ENCODE measurements at regions not wholly inside any gene's neighbourhood (a gene's known extent, or its start where the extent isn't known, plus 50 kb on each side); places are given as distances from the start of the nearest gene placed in this dataset.
"Not testable (repeated sequence)": the region's sequence is repeated elsewhere in the genome, so short reads cannot be mapped to it uniquely, and the experiment has no call there.

- H3K4me1 ChIP-seq (ENCODE audit: control insufficient read depth, insufficient read depth, low read length) = no peaks in the 10 kb centered on the region
- no peaks in the 10 kb centered on the region for H3K27me3 ChIP-seq (ENCODE audit: control insufficient read depth, insufficient read depth, low read length)
- no peaks in the 10 kb centered on the region for H3K36me3 ChIP-seq (ENCODE audit: control insufficient read depth, insufficient read depth, low read length)
- no peaks in the 10 kb centered on the region for H3K9me3 ChIP-seq (ENCODE audit: control insufficient read depth, insufficient read depth, low read length)
- H3K4me3 ChIP-seq (ENCODE audit: low read depth, low read length) = no peak overlapping the region
- H3K9ac ChIP-seq (ENCODE audit: low read depth, low read length) = no peak overlapping the region
Measured at GRCh38 chr5:27868292-27868691, 829.9 kb upstream of the CDH9 start.

GRCh38 chr5:27855491-27855890, 817.1 kb upstream of the CDH9 start:
- Histone ChIP-seq H3K4me3 (ENCODE audit: low read depth, low read length) (no peak overlapping the region), H3K9me3 (ENCODE audit: control insufficient read depth, insufficient read depth, low read length) (no peaks in the 10 kb centered on the region), H3K36me3 (ENCODE audit: control insufficient read depth, insufficient read depth, low read length) (no peaks in the 10 kb centered on the region), H3K9ac (ENCODE audit: low read depth, low read length) (no peak overlapping the region), H3K4me1 (ENCODE audit: control insufficient read depth, insufficient read depth, low read length) (no peaks in the 10 kb centered on the region), H3K27me3 (ENCODE audit: control insufficient read depth, insufficient read depth, low read length) (no peaks in the 10 kb centered on the region)

- H3K9me3 ChIP-seq (ENCODE audit: control insufficient read depth, insufficient read depth, low read length) = no peaks in the 10 kb centered on the region
- H3K4me3 ChIP-seq (ENCODE audit: low read depth, low read length) = no peak overlapping the region
- no peaks in the 10 kb centered on the region for H3K4me1 ChIP-seq (ENCODE audit: control insufficient read depth, insufficient read depth, low read length)
- no peaks in the 10 kb centered on the region for H3K27me3 ChIP-seq (ENCODE audit: control insufficient read depth, insufficient read depth, low read length)
- no peak overlapping the region for H3K9ac ChIP-seq (ENCODE audit: low read depth, low read length)
- H3K36me3 ChIP-seq (ENCODE audit: control insufficient read depth, insufficient read depth, low read length) = no peaks in the 10 kb centered on the region
Measured at GRCh38 chr5:27854243-27854852, 816.0 kb upstream of the CDH9 start.

GRCh38 chr5:27845248-27845647, 806.9 kb upstream of the CDH9 start:
- no peak overlapping the region for H3K9ac ChIP-seq (ENCODE audit: low read depth, low read length)
- H3K4me1 ChIP-seq (ENCODE audit: control insufficient read depth, insufficient read depth, low read length) = no peaks in the 10 kb centered on the region
- no peaks in the 10 kb centered on the region for H3K36me3 ChIP-seq (ENCODE audit: control insufficient read depth, insufficient read depth, low read length)
- H3K9me3 ChIP-seq (ENCODE audit: control insufficient read depth, insufficient read depth, low read length) = no peaks in the 10 kb centered on the region
- H3K27me3 ChIP-seq (ENCODE audit: control insufficient read depth, insufficient read depth, low read length) = no peaks in the 10 kb centered on the region
- H3K4me3 ChIP-seq (ENCODE audit: low read depth, low read length) = no peak overlapping the region

GRCh38 chr5:27836704-27837103, 798.3 kb upstream of the CDH9 start:
- H3K4me1 ChIP-seq (ENCODE audit: control insufficient read depth, insufficient read depth, low read length); H3K4me3 ChIP-seq (ENCODE audit: low read depth, low read length); H3K27me3 ChIP-seq (ENCODE audit: control insufficient read depth, insufficient read depth, low read length); H3K36me3 ChIP-seq (ENCODE audit: control insufficient read depth, insufficient read depth, low read length); H3K9ac ChIP-seq (ENCODE audit: low read depth, low read length); H3K9me3 ChIP-seq (ENCODE audit: control insufficient read depth, insufficient read depth, low read length): not testable (repeated sequence)

DNA sequence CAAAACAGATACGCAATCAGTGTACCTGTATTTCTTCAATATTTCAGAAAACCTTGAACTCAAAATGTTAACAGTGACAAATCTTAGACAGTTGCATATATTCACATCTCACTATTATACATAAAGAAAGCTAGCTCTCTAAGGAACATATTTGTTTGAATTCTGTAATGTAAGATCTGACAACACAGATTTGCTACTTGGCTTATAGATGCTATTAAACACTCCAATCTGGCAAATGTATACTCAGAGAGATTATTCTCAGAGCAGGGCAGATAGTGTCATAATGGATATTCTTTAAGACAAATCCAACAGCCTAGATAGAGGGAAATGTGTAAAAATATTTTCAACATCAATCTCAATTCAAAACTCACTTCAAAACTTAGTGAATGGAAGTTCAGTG, 794.5 kb upstream of the CDH9 start:
- H3K4me3 ChIP-seq (ENCODE audit: low read depth, low read length) = no peak overlapping the region
- H3K27me3 ChIP-seq (ENCODE audit: control insufficient read depth, insufficient read depth, low read length) = no peaks in the 10 kb centered on the region
- no peak overlapping the region for H3K9ac ChIP-seq (ENCODE audit: low read depth, low read length)
- no peaks in the 10 kb centered on the region for H3K36me3 ChIP-seq (ENCODE audit: control insufficient read depth, insufficient read depth, low read length)
- H3K4me1 ChIP-seq (ENCODE audit: control insufficient read depth, insufficient read depth, low read length) = no peaks in the 10 kb centered on the region
- no peaks in the 10 kb centered on the region for H3K9me3 ChIP-seq (ENCODE audit: control insufficient read depth, insufficient read depth, low read length)

DNA sequence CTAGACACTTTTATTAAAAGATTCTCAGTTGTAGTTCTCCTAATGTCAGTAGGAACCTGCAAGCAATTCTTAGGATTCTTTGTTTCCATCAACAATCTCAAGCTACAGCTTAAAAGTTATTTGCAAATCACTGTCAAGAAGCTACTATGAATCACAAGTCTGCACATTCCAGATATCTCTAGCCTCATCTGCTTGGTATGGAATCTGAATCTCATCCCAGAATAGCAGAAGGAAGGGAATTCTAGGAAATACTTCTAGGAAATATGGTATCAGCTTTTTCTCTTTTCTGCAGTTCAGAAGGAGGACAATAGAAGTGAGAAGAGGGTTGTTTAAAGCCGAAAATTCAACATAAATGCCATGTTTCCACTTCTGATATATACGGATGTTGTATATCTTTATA, 792.2 kb upstream of the CDH9 start:
- H3K9me3 ChIP-seq (ENCODE audit: control insufficient read depth, insufficient read depth, low read length) = no peaks in the 10 kb centered on the region
- no peaks in the 10 kb centered on the region for H3K36me3 ChIP-seq (ENCODE audit: control insufficient read depth, insufficient read depth, low read length)
- no peak overlapping the region for H3K4me3 ChIP-seq (ENCODE audit: low read depth, low read length)
- no peaks in the 10 kb centered on the region for H3K4me1 ChIP-seq (ENCODE audit: control insufficient read depth, insufficient read depth, low read length)
- H3K27me3 ChIP-seq (ENCODE audit: control insufficient read depth, insufficient read depth, low read length) = no peaks in the 10 kb centered on the region
- H3K9ac ChIP-seq (ENCODE audit: low read depth, low read length) = no peak overlapping the region

GRCh38 chr5:27821681-27822080, 783.3 kb upstream of the CDH9 start:
- H3K9me3 ChIP-seq (ENCODE audit: control insufficient read depth, insufficient read depth, low read length) = no peaks in the 10 kb centered on the region
- H3K4me1 ChIP-seq (ENCODE audit: control insufficient read depth, insufficient read depth, low read length) = no peaks in the 10 kb centered on the region
- no peaks in the 10 kb centered on the region for H3K36me3 ChIP-seq (ENCODE audit: control insufficient read depth, insufficient read depth, low read length)
- H3K4me3 ChIP-seq (ENCODE audit: low read depth, low read length) = no peak overlapping the region
- no peak overlapping the region for H3K9ac ChIP-seq (ENCODE audit: low read depth, low read length)
- no peaks in the 10 kb centered on the region for H3K27me3 ChIP-seq (ENCODE audit: control insufficient read depth, insufficient read depth, low read length)

- Histone ChIP-seq H3K9me3 (ENCODE audit: control insufficient read depth, insufficient read depth, low read length) (no peaks in the 10 kb centered on the region), H3K4me1 (ENCODE audit: control insufficient read depth, insufficient read depth, low read length) (no peaks in the 10 kb centered on the region), H3K36me3 (ENCODE audit: control insufficient read depth, insufficient read depth, low read length) (no peaks in the 10 kb centered on the region), H3K4me3 (ENCODE audit: low read depth, low read length) (no peak overlapping the region), H3K9ac (ENCODE audit: low read depth, low read length) (no peak overlapping the region), H3K27me3 (ENCODE audit: control insufficient read depth, insufficient read depth, low read length) (no peaks in the 10 kb centered on the region)
Measured at GRCh38 chr5:27818888-27819287, 780.5 kb upstream of the CDH9 start.

DNA sequence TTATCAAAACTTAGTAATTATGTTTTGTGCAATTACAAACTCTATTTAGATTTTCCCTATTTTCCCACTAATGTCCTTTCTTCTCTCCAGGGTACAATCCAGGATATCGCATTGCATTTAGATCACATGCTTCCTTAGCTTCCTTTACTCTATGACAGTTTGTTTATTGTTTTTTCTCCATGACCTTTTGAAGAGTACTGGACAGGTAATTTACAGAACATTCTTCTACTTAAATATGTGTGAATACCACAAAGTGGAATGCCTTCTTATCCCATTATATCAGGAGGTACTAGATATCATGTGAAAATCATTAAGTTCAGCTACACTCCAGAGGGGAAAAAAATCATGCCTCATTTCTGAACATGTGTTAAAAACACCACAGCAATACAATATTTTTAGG, 776.6 kb upstream of the CDH9 start:
- no peaks in the 10 kb centered on the region for H3K27me3 ChIP-seq (ENCODE audit: control insufficient read depth, insufficient read depth, low read length)
- no peaks in the 10 kb centered on the region for H3K36me3 ChIP-seq (ENCODE audit: control insufficient read depth, insufficient read depth, low read length)
- H3K4me3 ChIP-seq (ENCODE audit: low read depth, low read length) = no peak overlapping the region
- no peaks in the 10 kb centered on the region for H3K9me3 ChIP-seq (ENCODE audit: control insufficient read depth, insufficient read depth, low read length)
- H3K9ac ChIP-seq (ENCODE audit: low read depth, low read length) = no peak overlapping the region
- no peaks in the 10 kb centered on the region for H3K4me1 ChIP-seq (ENCODE audit: control insufficient read depth, insufficient read depth, low read length)

DNA sequence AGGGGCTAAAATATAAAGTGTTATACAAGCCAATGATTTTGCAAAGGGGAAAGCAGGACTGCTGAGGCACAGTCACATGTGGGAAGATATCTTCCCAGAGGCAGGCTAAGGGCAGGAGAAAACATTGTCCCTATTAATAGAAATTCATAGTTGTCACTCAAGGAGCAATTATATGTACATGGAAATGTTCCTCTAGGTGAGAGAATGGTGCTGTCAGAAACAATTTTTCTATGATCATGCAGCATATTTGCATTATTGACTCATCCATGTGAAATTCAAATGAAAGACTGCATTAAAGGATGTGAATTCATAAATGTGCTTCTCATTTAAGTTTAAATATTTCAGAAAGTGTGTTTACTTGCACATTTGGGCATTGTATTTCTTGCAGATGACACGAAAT, 775.9 kb upstream of the CDH9 start:
- H3K9me3 ChIP-seq (ENCODE audit: control insufficient read depth, insufficient read depth, low read length) = no peaks in the 10 kb centered on the region
- H3K36me3 ChIP-seq (ENCODE audit: control insufficient read depth, insufficient read depth, low read length) = no peaks in the 10 kb centered on the region
- H3K4me1 ChIP-seq (ENCODE audit: control insufficient read depth, insufficient read depth, low read length) = no peaks in the 10 kb centered on the region
- H3K27me3 ChIP-seq (ENCODE audit: control insufficient read depth, insufficient read depth, low read length) = no peaks in the 10 kb centered on the region
- H3K4me3 ChIP-seq (ENCODE audit: low read depth, low read length) = no peak overlapping the region
- no peak overlapping the region for H3K9ac ChIP-seq (ENCODE audit: low read depth, low read length)

DNA sequence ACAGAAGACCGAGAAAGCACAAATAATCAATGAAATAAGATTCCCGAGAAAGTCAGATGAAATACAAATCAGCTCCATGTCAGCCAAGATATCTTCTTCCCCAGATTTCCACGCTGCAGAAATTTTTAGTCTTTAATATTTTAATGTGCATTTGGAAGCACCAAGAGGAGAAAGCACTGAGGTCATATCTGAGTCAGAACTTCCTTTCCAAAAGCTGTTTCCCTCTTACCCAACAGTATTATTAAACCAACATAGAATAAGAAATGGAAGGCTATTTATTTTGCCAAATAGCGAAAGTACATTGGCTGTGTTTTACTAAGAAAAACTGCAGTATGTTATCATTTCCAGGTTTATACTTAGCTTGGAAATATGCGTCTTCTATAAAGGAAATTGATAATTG, 772.1 kb upstream of the CDH9 start:
- no peaks in the 10 kb centered on the region for H3K9me3 ChIP-seq (ENCODE audit: control insufficient read depth, insufficient read depth, low read length)
- H3K4me3 ChIP-seq (ENCODE audit: low read depth, low read length) = no peak overlapping the region
- no peaks in the 10 kb centered on the region for H3K27me3 ChIP-seq (ENCODE audit: control insufficient read depth, insufficient read depth, low read length)
- H3K4me1 ChIP-seq (ENCODE audit: control insufficient read depth, insufficient read depth, low read length) = no peaks in the 10 kb centered on the region
- no peaks in the 10 kb centered on the region for H3K36me3 ChIP-seq (ENCODE audit: control insufficient read depth, insufficient read depth, low read length)
- no peak overlapping the region for H3K9ac ChIP-seq (ENCODE audit: low read depth, low read length)

GRCh38 chr5:27797220-27797619, 758.8 kb upstream of the CDH9 start:
- Histone ChIP-seq H3K9me3 (ENCODE audit: control insufficient read depth, insufficient read depth, low read length) (no peaks in the 10 kb centered on the region), H3K36me3 (ENCODE audit: control insufficient read depth, insufficient read depth, low read length) (no peaks in the 10 kb centered on the region), H3K4me3 (ENCODE audit: low read depth, low read length) (no peak overlapping the region), H3K4me1 (ENCODE audit: control insufficient read depth, insufficient read depth, low read length) (no peaks in the 10 kb centered on the region), H3K27me3 (ENCODE audit: control insufficient read depth, insufficient read depth, low read length) (no peaks in the 10 kb centered on the region), H3K9ac (ENCODE audit: low read depth, low read length) (no peak overlapping the region)
